SK-N-SH (cell line): ENCODE measurements at regions not wholly inside any gene's neighbourhood (a gene's known extent, or its start where the extent isn't known, plus 50 kb on each side); places are given as distances from the start of the nearest gene placed in this dataset.

Source experiments
- CTCF ChIA-PET: fragments of 300-600, 350-600 bp; formaldehyde crosslinking; extraction: SDS; loops from one replicate; lab custom pipeline; 2021; lab: Yijun Ruan, JAX
- POLR2A ChIA-PET: fragments of 350-600 bp; sonication (Branson Sonifier 250); formaldehyde crosslinking; extraction: SDS; loops from one replicate; lab custom pipeline; 2020; ENCODE audit warnings: antibody characterized with exemption, inconsistent platforms; lab: Yijun Ruan, JAX
- DNase-seq: peaks from one replicate; pipeline ENCODE4 v3.0.0; 2012
- H2AFZ ChIP-seq: fragments of 200-600 bp; sonication (generic); 2 replicates; pipeline ENCODE4 v1.8.1; 2016; ENCODE audit warnings: antibody characterized with exemption, mild to moderate bottlenecking, low read depth
- H3F3A ChIP-seq: fragments of 200-600 bp; sonication (generic); replicated peaks from 2 replicates; pipeline ENCODE3; 2016; ENCODE audit warnings: antibody characterized with exemption, mild to moderate bottlenecking; ENCODE audit not compliant: insufficient read depth
- H3K27ac ChIP-seq, 2 experiments: fragments of 200-500 bp in 1 of 2; fragments of 200-600 bp in 1 of 2; sonication (Bioruptor generic) in 1 of 2; sonication (generic), shearing (Covaris generic) in 1 of 2; 2 replicates each; pipeline versions ENCODE4 v1.5.1 to v1.6.1; 2014 to 2016; ENCODE audit warnings: low read depth in 2 of 2, inconsistent platforms in 1 of 2, low read length in 1 of 2, mild to moderate bottlenecking in 1 of 2, mixed read lengths in 1 of 2
- H3K27me3 ChIP-seq: fragments of 200-600 bp; sonication (generic), shearing (Covaris generic); 2 replicates; pipeline ENCODE4 v1.6.1; 2016; ENCODE audit warnings: mixed run types; ENCODE audit not compliant: insufficient read depth
- H3K36me3 ChIP-seq, 2 experiments: fragments of 200-500 bp in 1 of 2; fragments of 200-600 bp in 1 of 2; sonication (Bioruptor generic) in 1 of 2; sonication (generic) in 1 of 2; replicated peaks in 1 of 2; 2 replicates each; pipeline versions ENCODE3 to v1.5.1; 2014 to 2016; ENCODE audit warnings: low read length in 1 of 2, mild to moderate bottlenecking in 1 of 2; ENCODE audit not compliant: insufficient read depth in 2 of 2, control insufficient read depth in 1 of 2
- H3K4me1 ChIP-seq, 2 experiments: fragments of 200-500 bp in 1 of 2; fragments of 200-600 bp in 1 of 2; sonication (Bioruptor generic) in 1 of 2; sonication (generic), shearing (Covaris generic) in 1 of 2; 2 replicates each; pipeline versions ENCODE4 v1.5.1 to v1.6.1; 2014 to 2016; ENCODE audit warnings: low read depth in 1 of 2, low read length in 1 of 2, mixed run types in 1 of 2; ENCODE audit not compliant: insufficient read depth in 2 of 2, control insufficient read depth in 1 of 2
- H3K4me2 ChIP-seq: fragments of 200-600 bp; sonication (generic), shearing (Covaris generic); 2 replicates; pipeline ENCODE4 v1.6.1; 2017; ENCODE audit warnings: mixed run types
- H3K4me3 ChIP-seq, 2 experiments: fragments of 200-500 bp in 1 of 2; fragments of 200-600 bp in 1 of 2; sonication (Bioruptor generic) in 1 of 2; sonication (generic), shearing (Covaris generic) in 1 of 2; 2 replicates each; pipeline versions ENCODE4 v1.5.1 to v1.8.1; 2014 to 2016; ENCODE audit warnings: low read depth in 2 of 2, inconsistent platforms in 1 of 2, low read length in 1 of 2, mild to moderate bottlenecking in 1 of 2, mixed read lengths in 1 of 2, moderate library complexity in 1 of 2
- H3K79me2 ChIP-seq: fragments of 200-600 bp; sonication (generic); 2 replicates; pipeline ENCODE4 v1.8.1; 2017; ENCODE audit warnings: mild to moderate bottlenecking; ENCODE audit not compliant: insufficient read depth
- H3K9ac ChIP-seq: fragments of 200-600 bp; sonication (generic); 2 replicates; pipeline ENCODE4 v1.6.1; 2017; ENCODE audit warnings: mixed run types
- H3K9me2 ChIP-seq: fragments of 200-600 bp; sonication (generic); 2 replicates; pipeline ENCODE4 v1.6.1; 2017; ENCODE audit warnings: mixed run types
- H3K9me3 ChIP-seq: fragments of 200-600 bp; sonication (generic); 2 replicates; pipeline ENCODE4 v1.6.1; 2017; ENCODE audit warnings: mixed run types, mild to moderate bottlenecking, moderate library complexity
- H4K20me1 ChIP-seq: fragments of 200-600 bp; sonication (generic); 2 replicates; pipeline ENCODE4 v1.6.1; 2017; ENCODE audit warnings: mild to moderate bottlenecking, mixed run types; ENCODE audit not compliant: insufficient read depth
- CHD2 ChIP-seq: fragments of 150-350 bp; IDR thresholded peaks from 2 replicates; pipeline ENCODE4 v1.6.1; 2018; ENCODE audit warnings: low read length; ENCODE audit not compliant: partially characterized antibody
- ELF1 ChIP-seq: IDR thresholded peaks from 2 replicates; pipeline ENCODE4 v1.4.0; 2012
- EZH2phosphoT487 ChIP-seq: fragments of 200-600 bp; sonication (generic); IDR thresholded peaks from 2 replicates; pipeline ENCODE4 v1.6.1; 2017; ENCODE audit warnings: low read depth, mixed run types, mild to moderate bottlenecking, antibody characterized with exemption, moderate library complexity, borderline replicate concordance
- FOSL2 ChIP-seq: IDR thresholded peaks from 2 replicates; pipeline ENCODE4 v1.4.0; 2012; ENCODE audit warnings: low read depth, mild to moderate bottlenecking, moderate library complexity, borderline replicate concordance
- FOXJ3 ChIP-seq: sonication (generic); formaldehyde crosslinking; IDR thresholded peaks from 2 replicates; pipeline ENCODE4 v1.5.1; 2020; ENCODE audit warnings: mild to moderate bottlenecking, missing genetic modification reagents
- GABPA ChIP-seq: IDR thresholded peaks from 2 replicates; pipeline ENCODE4 v1.4.0; 2012; ENCODE audit warnings: low read depth, mild to moderate bottlenecking
- GATA2 ChIP-seq: sonication (generic); formaldehyde crosslinking; IDR thresholded peaks from 2 replicates; pipeline ENCODE4 v1.5.0; 2020; ENCODE audit warnings: mild to moderate bottlenecking, missing genetic modification reagents
- IRF3 ChIP-seq: fragments of 150-350 bp; IDR thresholded peaks from 2 replicates; pipeline ENCODE4 v1.6.1; 2016; ENCODE audit warnings: mild to moderate bottlenecking, low read depth, low read length
- JUND ChIP-seq: IDR thresholded peaks from 2 replicates; pipeline ENCODE4 v1.4.0; 2012
- MEF2A ChIP-seq: IDR thresholded peaks from 2 replicates; pipeline ENCODE4 v1.4.0; 2012; ENCODE audit warnings: low read depth, borderline replicate concordance
- MXI1 ChIP-seq: IDR thresholded peaks from 2 replicates; pipeline ENCODE4 v1.6.1; 2012; ENCODE audit warnings: mild to moderate bottlenecking, low read depth, low read length, improper control_type of control experiment
- NFIC ChIP-seq: IDR thresholded peaks from 2 replicates; pipeline ENCODE4 v1.4.0; 2012; ENCODE audit warnings: borderline replicate concordance
- RCOR1 ChIP-seq: fragments of 150-350 bp; IDR thresholded peaks from 2 replicates; pipeline ENCODE4 v1.6.1; 2017; ENCODE audit warnings: antibody characterized with exemption, low read length
- REST ChIP-seq: IDR thresholded peaks from 2 replicates; pipeline ENCODE4 v1.6.1; 2012; ENCODE audit warnings: mild to moderate bottlenecking, low read depth, low read length, moderate library complexity
- SIN3A ChIP-seq: IDR thresholded peaks from 2 replicates; pipeline ENCODE4 v1.6.1; 2012; ENCODE audit warnings: low read depth, mild to moderate bottlenecking, low read length, moderate library complexity, borderline replicate concordance
- SMC3 ChIP-seq: IDR thresholded peaks from 2 replicates; pipeline ENCODE4 v1.6.1; 2012; ENCODE audit warnings: low read depth, low read length, improper control_type of control experiment
- TAF1 ChIP-seq: IDR thresholded peaks from 2 replicates; pipeline ENCODE4 v1.6.1; 2012; ENCODE audit warnings: low read depth, mild to moderate bottlenecking, low read length, moderate library complexity, borderline replicate concordance
- TCF12 ChIP-seq: IDR thresholded peaks from 2 replicates; pipeline ENCODE4 v1.4.0; 2012
- TEAD4 ChIP-seq: IDR thresholded peaks from 2 replicates; pipeline ENCODE4 v1.4.0; 2012; ENCODE audit warnings: mild to moderate bottlenecking, borderline replicate concordance; ENCODE audit not compliant: insufficient read depth
- YY1 ChIP-seq: IDR thresholded peaks from 2 replicates; pipeline ENCODE4 v1.4.0; 2012; ENCODE audit warnings: low read depth, mild to moderate bottlenecking
- ZBTB33 ChIP-seq: IDR thresholded peaks from 2 replicates; pipeline ENCODE4 v1.4.0; 2012; ENCODE audit warnings: low read depth, borderline replicate concordance
- WGBS: methylation state at CpG from one replicate; pipeline ENCODE4 v1.1.6; 2017; ENCODE audit warnings: low lambda C conversion rate; 5-methylcytosine and 5-hydroxymethylcytosine counted together

DNA sequence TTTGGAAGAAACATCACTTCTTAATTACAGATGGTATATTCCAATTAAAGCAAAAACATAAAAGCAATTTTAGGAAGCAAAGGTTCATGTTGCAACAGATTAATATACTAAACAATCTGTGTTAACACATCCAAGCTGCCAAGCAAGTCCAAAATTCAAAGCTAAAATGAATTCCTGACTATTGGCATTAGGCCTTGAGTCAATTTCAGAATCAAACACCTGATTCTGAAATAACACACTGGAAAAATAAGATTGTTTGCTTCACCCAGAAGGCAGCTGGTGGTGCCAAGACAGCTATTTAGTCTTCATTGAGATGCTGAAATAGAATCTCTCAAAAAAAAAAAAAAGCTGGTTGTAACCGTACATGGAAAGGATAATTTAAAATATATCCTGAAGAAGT is 465.6 kb downstream of the SOCS6 start:
- H3K4me2 ChIP-seq: no peak overlapping the region
- no peaks in the 10 kb centered on the region for H3K9me3 ChIP-seq
- no peaks in the 10 kb centered on the region for H3K27me3 ChIP-seq
- no peaks in the 10 kb centered on the region for H3K9me2 ChIP-seq
- no peaks in the 10 kb centered on the region for H4K20me1 ChIP-seq
- no peak overlapping the region for H3K27ac ChIP-seq
- H3K4me3 ChIP-seq: no peak overlapping the region
- ChIA-PET POLR2A (no interaction called here), CTCF (interaction anchor here (0.7 to 1.5 kb wide), 2 partner anchors 30 to 1821 kb away, joined by 3 read pairs; no protein-coding TSS in a partner anchor)
- DNase-seq: no peak
- H3K36me3 ChIP-seq: no peaks in the 10 kb centered on the region
- WGBS: 49% methylated on average over 1 of the region's 1 CpG
- H3K4me1 ChIP-seq: no peaks in the 10 kb centered on the region
- no peak overlapping the region for H2AFZ ChIP-seq
- no peak overlapping the region for H3K9ac ChIP-seq
- no peaks in the 10 kb centered on the region for H3K79me2 ChIP-seq
- no peaks in the 10 kb centered on the region for H3F3A ChIP-seq
- TF ChIP-seq REST (no peak), ELF1 (no peak), SIN3A (no peak), IRF3 (no peak), MXI1 (no peak), TCF12 (no peak), MEF2A (no peak)

- no peaks in the 10 kb centered on the region for H3K9me3 ChIP-seq
- WGBS: 67% methylated on average over 4 of the region's 4 CpGs
- no peak for DNase-seq
These were observed 444.1 kb downstream of the SOCS6 start for GRCh38 chr18:70732916-70733315.

More at GRCh38 chr18:70732916-70733315, 444.1 kb downstream of the SOCS6 start:
- no peak overlapping the region for H3K27ac ChIP-seq
- ChIA-PET POLR2A (no interaction called here), CTCF (no interaction called here)
- no peaks in the 10 kb centered on the region for H3K79me2 ChIP-seq
- no peaks in the 10 kb centered on the region for H3F3A ChIP-seq
- TF ChIP-seq TCF12: no peak
- no peak for TF ChIP-seq JUND
- no peak for TF ChIP-seq ZBTB33
- no peak for TF ChIP-seq NFIC
- no peak for TF ChIP-seq EZH2phosphoT487
- TF ChIP-seq TEAD4: no peak
- no peak for TF ChIP-seq SMC3
- no peak for TF ChIP-seq GABPA
- no peak for TF ChIP-seq SIN3A
- no peak for TF ChIP-seq YY1
- TF ChIP-seq CHD2: no peak
- TF ChIP-seq FOSL2: no peak
- no peak for TF ChIP-seq GATA2
- TF ChIP-seq RCOR1: no peak
- no peak for TF ChIP-seq TAF1
- TF ChIP-seq FOXJ3: no peak
- no peak for TF ChIP-seq MXI1
- no peaks in the 10 kb centered on the region for H4K20me1 ChIP-seq
- H3K9ac ChIP-seq: no peak overlapping the region
- no peaks in the 10 kb centered on the region for H3K9me2 ChIP-seq
- H3K27me3 ChIP-seq: no peaks in the 10 kb centered on the region
- no peaks in the 10 kb centered on the region for H3K4me1 ChIP-seq
- H3K4me3 ChIP-seq: no peak overlapping the region
- no peaks in the 10 kb centered on the region for H3K36me3 ChIP-seq
- H2AFZ ChIP-seq: no peak overlapping the region
- no peak overlapping the region for H3K4me2 ChIP-seq
